ENCODE measurements at regions not wholly inside any gene's neighbourhood (a gene's known extent, or its start where the extent isn't known, plus 50 kb on each side); places are given as distances from the start of the nearest gene placed in this dataset.

- no peaks in the 10 kb centered on the region for H3K9me2 ChIP-seq (replicated peaks; ENCODE audit: insufficient read depth)
- no peak overlapping the region for H3K27ac ChIP-seq
- H2AFZ ChIP-seq = no peak overlapping the region
- H3K27me3 ChIP-seq = no peaks in the 10 kb centered on the region
- H3K4me3 ChIP-seq = no peak overlapping the region
- TF ChIP-seq EZH2 (IDR thresholded peaks at IDR 0.05; ENCODE audit: borderline replicate concordance) (no peak), EZH2phosphoT487 (IDR thresholded peaks at IDR 0.05; ENCODE audit: low read depth, severe bottlenecking, unreplicated experiment) (no peak), CTCF (IDR thresholded peaks at IDR 0.05; ENCODE audit: poor library complexity) (no peak)
- H3K9me3 ChIP-seq (ENCODE audit: low read depth) = no peaks in the 10 kb centered on the region
- no peaks in the 10 kb centered on the region for H4K20me1 ChIP-seq (ENCODE audit: insufficient read depth, poor library complexity, severe bottlenecking)
- H3K36me3 ChIP-seq (replicated peaks; ENCODE audit: insufficient read depth, low read depth) = no peaks in the 10 kb centered on the region
- no peaks in the 10 kb centered on the region for H3K79me2 ChIP-seq
- no peak overlapping the region for H3K4me2 ChIP-seq
- WGBS (ENCODE audit: low lambda C conversion rate, missing lambda C conversion rate) = 93% methylated on average over 10 of the region's 10 CpGs
- DNase-seq (ENCODE audit: low spot score) = no peak
- H3K4me1 ChIP-seq (ENCODE audit: insufficient read depth) = peaks cover 10% of the 10 kb centered on the region
These were observed 149.4 kb upstream of the NDUFV2 start for GRCh38 chr18:8952769-8953760.

GRCh38 chr18:8957731-8958130 is 144.8 kb upstream of the NDUFV2 start:
- no peaks in the 10 kb centered on the region for H3K9me2 ChIP-seq (replicated peaks; ENCODE audit: insufficient read depth)

GRCh38 chr18:8958660-8959059 is 143.8 kb upstream of the NDUFV2 start:
- H3K9me2 ChIP-seq (replicated peaks; ENCODE audit: insufficient read depth) = no peaks in the 10 kb centered on the region
- H3K27ac ChIP-seq = no peak overlapping the region
- WGBS (ENCODE audit: low lambda C conversion rate, missing lambda C conversion rate) = 74% methylated on average over 3 of the region's 3 CpGs
- H3K4me2 ChIP-seq = no peak overlapping the region
- no peaks in the 10 kb centered on the region for H3K36me3 ChIP-seq (replicated peaks; ENCODE audit: insufficient read depth, low read depth)
- no peaks in the 10 kb centered on the region for H3K79me2 ChIP-seq
- no peak overlapping the region for H3K4me3 ChIP-seq
- H3K9me3 ChIP-seq (ENCODE audit: low read depth) = no peaks in the 10 kb centered on the region
- H4K20me1 ChIP-seq (ENCODE audit: insufficient read depth, poor library complexity, severe bottlenecking) = no peaks in the 10 kb centered on the region
- H3K4me1 ChIP-seq (ENCODE audit: insufficient read depth) = peaks cover 12% of the 10 kb centered on the region
- no peaks in the 10 kb centered on the region for H3K27me3 ChIP-seq
- DNase-seq (ENCODE audit: low spot score) = no peak
- TF ChIP-seq EZH2 (IDR thresholded peaks at IDR 0.05; ENCODE audit: borderline replicate concordance) = no peak
- no peak for TF ChIP-seq EZH2phosphoT487 (IDR thresholded peaks at IDR 0.05; ENCODE audit: low read depth, severe bottlenecking, unreplicated experiment)
- no peak for TF ChIP-seq CTCF (IDR thresholded peaks at IDR 0.05; ENCODE audit: poor library complexity)
- H2AFZ ChIP-seq = no peak overlapping the region

More at GRCh38 chr18:8957731-8958130, 144.8 kb upstream of the NDUFV2 start:
- no peaks in the 10 kb centered on the region for H3K79me2 ChIP-seq
- no peak overlapping the region for H3K27ac ChIP-seq
- no peaks in the 10 kb centered on the region for H3K36me3 ChIP-seq (replicated peaks; ENCODE audit: insufficient read depth, low read depth)
- no peaks in the 10 kb centered on the region for H3K27me3 ChIP-seq
- H2AFZ ChIP-seq = no peak overlapping the region
- no peak overlapping the region for H3K4me2 ChIP-seq
- H3K4me1 ChIP-seq (ENCODE audit: insufficient read depth) = peaks cover 12% of the 10 kb centered on the region
- H3K4me3 ChIP-seq = no peak overlapping the region
- H4K20me1 ChIP-seq (ENCODE audit: insufficient read depth, poor library complexity, severe bottlenecking) = no peaks in the 10 kb centered on the region
- H3K9me3 ChIP-seq (ENCODE audit: low read depth) = no peaks in the 10 kb centered on the region
- TF ChIP-seq EZH2 (IDR thresholded peaks at IDR 0.05; ENCODE audit: borderline replicate concordance) (no peak), CTCF (IDR thresholded peaks at IDR 0.05; ENCODE audit: poor library complexity) (no peak), EZH2phosphoT487 (IDR thresholded peaks at IDR 0.05; ENCODE audit: low read depth, severe bottlenecking, unreplicated experiment) (no peak)
- DNase-seq (ENCODE audit: low spot score) = no peak

All from hepatocyte (in vitro differentiated cells).